ENCODE measurements at regions not wholly inside any gene's neighbourhood (a gene's known extent, or its start where the extent isn't known, plus 50 kb on each side); places are given as distances from the start of the nearest gene placed in this dataset.

DNA sequence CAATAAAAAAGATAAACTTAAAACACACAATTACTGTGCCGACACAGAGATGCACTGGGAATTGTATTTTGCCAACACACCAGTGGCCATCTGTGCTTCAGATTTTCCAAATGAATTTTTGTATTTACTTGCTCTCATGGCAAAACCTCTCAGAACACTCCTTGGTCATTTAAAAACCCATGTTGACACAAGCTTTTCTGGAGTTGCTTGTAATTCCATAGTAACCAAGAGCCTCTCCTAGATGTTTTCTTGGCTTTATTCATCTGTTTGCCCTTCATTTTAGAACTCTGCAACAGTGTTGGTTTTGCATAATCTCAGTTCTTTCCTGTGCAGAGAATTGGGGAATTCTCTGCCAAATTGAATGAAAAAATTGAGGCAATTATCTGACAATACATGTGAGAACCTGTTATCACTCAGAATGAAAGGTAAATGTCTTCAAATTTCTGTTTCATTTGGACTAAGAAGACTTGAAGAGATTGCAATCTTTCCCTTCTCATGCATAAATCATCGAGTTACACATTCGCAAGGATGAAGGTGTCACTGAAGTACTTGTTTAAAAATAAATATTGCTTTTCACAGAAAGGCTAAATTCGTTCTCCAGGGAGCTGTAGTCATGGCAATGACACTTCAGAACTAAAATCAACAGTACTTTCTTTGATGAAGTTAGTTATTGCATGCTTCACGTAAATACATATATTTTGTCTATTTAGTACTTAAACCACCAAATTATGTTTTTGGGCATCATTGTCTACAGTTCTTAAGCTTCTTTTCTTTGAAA is 301.8 kb upstream of the CTSO start:
- FAIRE-seq (no peak), DNase-seq (ENCODE audit: insufficient read length, low spot score) (no peak)

DNA sequence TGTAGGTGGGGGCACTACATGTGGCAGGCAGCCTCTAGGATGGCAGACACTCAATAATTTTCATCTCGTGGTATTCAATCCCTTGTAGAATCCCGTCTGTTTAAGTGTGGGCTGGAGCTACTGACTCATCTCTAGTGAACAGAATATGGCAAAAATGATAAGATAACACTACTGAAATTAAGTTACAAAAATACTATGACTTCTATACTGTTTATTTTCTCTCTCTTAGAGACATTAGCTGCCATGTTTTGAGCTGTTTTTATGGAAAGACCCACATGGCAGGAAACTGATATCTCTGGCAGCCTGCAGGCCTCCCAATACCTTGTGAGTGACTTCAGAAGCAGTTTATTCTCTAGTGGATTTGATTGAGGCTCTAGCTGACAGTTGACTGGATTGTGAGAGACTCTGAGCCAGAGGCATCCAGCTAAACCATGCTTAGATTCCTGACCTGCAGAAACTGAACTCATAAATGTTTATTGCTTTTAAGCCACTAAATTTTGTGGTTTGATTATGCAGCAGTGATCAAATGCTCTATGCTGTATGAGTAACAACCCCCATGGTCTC is 298.8 kb upstream of the CTSO start:
- no peak for FAIRE-seq
- no peak for DNase-seq (ENCODE audit: insufficient read length, low spot score)

DNA sequence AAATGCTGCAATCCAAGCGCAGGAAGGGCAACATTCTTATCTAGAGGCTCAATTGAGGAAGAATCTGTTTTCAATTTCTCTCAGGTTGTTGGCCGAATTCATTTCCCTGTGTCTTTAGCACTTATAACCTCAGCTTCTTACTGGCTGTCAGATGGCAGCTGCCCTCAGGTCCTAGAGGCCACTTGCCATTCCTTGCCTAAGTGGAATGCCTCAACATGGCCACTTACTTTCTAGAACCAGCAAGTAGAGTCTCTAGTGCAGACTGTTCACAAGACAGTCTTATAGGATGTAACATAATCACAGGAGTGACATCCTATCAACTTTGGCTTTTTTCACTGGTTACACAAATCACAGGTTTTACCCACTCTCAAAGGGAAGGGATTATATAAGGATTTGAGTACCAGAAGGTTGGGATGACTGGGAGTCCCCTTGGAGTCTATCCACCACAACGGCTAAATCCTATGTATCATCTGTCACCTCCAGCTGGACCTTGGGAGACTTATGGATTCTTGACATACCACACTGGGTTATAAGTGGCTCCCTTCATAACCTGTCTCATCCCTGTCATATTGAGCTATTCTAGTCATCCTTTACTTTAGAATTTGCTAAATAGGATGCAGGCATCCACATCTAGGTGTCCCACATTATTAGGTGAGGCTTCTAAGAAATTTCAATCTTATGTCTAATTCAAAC is 297.9 kb upstream of the CTSO start:
- DNase-seq (ENCODE audit: insufficient read length, low spot score): no peak
- no peak for FAIRE-seq

DNA sequence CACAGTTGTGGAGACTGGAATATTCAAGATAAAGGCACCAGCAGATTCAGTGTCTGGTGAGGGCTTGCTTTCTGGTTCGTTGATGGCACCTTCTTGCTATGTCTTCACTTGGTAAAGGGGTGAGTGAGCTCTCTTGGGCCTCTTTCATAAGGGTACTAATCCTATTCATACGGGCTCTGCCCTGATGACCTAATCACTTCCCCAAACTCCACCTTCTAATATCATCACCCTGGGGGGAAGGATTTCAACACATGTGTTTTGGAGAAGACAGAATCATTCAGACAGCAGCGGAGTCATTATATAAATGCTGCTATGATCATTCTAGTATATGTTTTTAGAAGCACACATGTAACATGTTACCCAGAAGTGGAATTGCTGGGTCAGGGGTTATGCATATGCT is 295.3 kb upstream of the CTSO start:
- FAIRE-seq: no peak

DNA sequence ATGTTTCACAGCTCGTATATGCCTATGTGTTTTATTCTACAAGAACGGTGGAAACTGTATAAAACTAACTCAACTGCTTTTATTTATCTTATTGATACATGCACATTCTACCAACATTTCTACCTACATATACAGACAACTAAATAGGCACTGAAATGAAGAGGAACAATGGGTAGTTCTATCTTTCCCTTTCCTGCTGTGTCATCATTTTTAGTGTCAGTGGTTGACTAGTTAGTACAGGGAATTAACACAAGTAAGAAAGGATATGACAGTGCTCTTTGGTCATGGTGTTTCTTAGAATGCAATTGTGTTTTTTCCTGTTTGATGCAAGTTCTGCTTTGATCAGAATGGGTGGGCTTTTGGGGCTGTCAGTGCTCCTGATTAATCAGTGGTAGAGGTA is 293.8 kb upstream of the CTSO start:
- FAIRE-seq (no peak), DNase-seq (ENCODE audit: insufficient read length, low spot score) (no peak)

More for the DNA sequence above, 295.3 kb upstream of the CTSO start:
- no peak for DNase-seq (ENCODE audit: insufficient read length, low spot score)

DNA sequence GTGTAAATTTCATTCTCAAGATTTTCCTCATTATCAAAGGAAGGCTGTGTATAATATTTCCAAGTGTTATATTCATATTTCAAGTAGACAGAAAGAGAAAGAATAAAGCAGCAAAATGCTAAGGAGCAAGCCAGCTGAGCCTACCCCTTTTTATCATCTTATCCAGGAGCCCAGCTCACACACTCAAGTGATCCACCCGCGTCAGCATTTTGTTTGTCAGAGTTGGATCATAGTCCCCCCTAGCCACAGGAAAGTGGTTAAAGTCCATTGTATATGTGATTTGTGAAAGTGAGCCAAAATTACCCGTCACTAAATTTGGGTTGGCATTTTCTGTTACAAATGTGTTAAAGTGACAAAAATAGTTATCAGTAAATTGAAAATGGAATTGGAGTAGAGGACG is 289.3 kb upstream of the CTSO start:
- no peak for FAIRE-seq
- DNase-seq (ENCODE audit: insufficient read length, low spot score): no peak

DNA sequence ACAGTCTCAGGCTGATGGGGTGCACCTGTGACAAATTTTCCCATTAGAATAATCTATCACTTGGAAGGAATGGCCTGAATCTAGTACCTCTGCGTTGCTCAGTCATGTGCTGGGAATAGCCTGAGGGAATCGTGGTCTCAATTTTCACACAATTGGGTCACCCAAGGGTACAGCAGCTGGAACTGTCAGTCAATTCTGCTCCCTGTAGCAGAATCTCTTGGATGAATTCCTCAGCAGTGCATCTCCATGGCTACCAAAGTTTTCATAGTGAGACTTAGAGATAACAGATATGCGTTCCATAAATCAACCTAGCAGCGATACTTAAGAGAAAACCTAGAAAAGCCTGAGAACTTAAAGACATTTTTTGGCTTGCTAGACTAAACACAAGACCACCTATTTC is 288.7 kb upstream of the CTSO start:
- peak; percentile 18 for DNase-seq (ENCODE audit: insufficient read length, low spot score)
- FAIRE-seq: peak; percentile 16

DNA sequence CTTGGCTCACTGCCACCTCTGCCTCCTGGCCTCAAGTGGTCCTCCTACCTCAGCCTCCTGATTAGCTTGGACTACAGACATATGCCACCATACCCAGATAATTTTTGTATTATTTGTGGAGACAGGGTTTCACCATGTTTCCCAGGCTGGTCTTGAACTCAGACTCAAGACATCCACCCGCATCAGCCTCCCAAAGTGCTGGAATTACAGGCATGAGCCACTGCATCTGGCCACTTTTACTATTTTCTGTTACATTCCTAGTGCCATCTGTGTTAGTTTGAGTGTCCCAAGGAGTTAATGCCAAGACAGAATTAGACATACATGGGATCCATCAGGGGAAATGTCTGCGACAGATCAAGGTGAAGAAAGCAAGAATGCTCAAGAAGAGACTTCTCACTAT is 288.2 kb upstream of the CTSO start:
- DNase-seq (ENCODE audit: insufficient read length, low spot score): no peak
- FAIRE-seq: no peak

DNA sequence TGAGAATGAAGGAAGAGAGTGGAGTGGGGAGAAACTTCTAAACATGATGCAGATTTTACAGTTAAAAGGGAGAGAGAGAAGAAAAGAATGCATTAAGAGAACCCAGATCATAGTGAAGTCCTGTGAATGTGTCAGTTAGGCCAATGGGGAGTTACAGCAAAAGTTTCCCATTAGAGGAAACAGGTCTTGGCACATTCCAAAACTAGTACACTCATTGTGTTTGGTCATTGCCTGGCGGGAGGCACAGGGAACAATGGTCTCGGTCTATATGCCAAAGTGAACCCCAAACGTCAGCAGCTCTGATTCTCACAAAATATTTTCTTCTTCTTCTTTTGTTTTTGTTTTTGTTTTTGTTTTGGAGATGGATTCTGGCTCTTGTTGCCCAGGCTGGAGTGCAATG is 284.5 kb upstream of the CTSO start:
- no peak for FAIRE-seq

DNA sequence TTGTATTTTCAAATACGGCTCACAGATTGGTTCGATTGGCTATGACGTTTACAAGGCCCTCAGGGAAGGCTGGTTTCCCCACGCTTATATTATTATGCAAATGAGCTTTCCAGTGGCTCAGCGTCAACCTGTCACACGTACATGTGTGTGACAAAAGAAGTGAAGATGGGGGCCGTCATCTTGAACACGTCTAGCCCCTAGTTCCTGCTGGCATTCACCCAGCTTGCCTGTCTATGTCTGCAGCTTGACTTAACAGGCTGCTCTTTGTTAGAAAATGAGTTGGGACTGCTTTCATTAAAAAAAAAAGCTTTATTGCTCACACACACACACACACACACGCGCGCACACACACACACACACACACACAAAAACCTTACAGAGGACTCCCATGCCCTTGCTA is 283.6 kb upstream of the CTSO start:
- no peak for DNase-seq (ENCODE audit: insufficient read length, low spot score)
- FAIRE-seq: no peak

More for the DNA sequence above, 284.5 kb upstream of the CTSO start:
- DNase-seq (ENCODE audit: insufficient read length, low spot score): no peak

DNA sequence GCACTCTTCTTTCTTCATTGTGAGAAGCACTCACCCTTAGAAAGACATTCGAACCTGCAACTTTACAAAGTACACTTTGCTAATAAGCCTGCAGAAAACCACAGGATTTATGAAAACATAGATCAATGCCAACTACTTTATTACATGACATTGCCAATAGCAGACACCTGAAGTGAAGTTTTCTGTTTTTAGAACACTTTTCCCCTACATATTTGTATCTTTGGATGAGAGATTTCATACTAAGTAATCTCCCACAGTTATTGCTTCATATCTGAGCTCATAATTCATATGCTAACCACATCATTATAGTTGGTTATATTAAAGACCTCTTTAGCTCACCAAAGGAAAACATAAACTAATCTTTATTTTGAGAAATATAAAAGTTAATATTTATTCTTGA is 276.5 kb upstream of the CTSO start:
- DNase-seq (ENCODE audit: insufficient read length, low spot score) (no peak), FAIRE-seq (no peak)

DNA sequence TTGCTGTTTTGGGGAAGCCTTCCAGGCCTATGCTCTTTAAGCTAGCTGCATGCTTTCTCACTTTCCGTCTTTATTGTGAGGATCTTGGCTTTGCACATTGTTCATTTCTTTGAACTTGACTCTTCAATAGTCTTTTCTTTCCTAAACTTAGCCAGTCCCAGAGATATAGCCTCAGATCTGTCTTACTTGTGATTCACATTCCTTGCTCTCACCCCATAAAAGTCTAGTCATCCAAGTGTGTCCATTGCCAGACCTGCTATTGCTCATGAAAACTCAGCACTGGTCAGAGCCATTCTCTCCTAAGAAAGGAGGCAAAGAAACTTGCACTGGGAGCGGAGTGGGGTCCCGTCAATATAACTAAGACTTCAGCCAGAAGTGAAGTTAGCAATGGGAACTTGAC is 275.0 kb upstream of the CTSO start:
- FAIRE-seq (no peak), DNase-seq (ENCODE audit: insufficient read length, low spot score) (no peak)

DNA sequence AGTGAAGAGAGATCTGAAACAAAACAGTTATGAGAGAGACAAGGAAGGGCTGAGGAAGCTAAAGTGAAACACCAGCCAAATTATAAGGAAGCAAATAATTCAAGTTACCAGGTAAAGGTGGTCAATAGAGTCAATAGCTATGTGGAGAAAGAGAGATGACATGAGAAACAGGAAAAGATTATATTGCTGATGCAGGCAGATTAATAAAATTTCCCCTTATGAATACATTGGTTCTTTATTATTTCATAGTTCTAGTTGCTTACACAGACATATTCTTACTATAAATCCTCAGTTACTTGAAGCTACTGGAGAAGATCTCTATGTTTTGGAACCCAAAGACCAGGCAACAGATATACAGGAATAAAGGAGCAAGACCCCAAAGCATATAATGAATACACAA is 273.7 kb upstream of the CTSO start:
- DNase-seq (ENCODE audit: insufficient read length, low spot score) (no peak), FAIRE-seq (no peak)

DNA sequence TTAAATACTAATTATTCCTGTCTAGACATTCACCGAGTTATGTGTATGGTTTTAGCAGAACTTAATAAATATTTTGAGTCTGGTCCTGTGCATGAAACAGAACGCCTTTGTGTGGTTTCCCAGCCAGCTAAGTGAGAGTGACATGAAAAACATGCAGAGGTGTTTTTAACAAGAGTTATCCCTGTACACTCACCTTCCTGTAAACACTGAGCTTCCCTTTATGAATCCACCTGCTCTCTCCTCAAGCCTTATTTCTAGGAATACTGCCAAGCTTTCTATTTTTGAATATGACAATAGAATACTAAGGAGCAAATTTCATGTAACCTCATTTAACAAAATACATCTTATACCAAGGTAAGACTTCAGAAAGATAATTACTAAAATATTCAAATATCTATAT is 270.3 kb upstream of the CTSO start:
- no peak for FAIRE-seq
- DNase-seq (ENCODE audit: insufficient read length, low spot score): no peak

DNA sequence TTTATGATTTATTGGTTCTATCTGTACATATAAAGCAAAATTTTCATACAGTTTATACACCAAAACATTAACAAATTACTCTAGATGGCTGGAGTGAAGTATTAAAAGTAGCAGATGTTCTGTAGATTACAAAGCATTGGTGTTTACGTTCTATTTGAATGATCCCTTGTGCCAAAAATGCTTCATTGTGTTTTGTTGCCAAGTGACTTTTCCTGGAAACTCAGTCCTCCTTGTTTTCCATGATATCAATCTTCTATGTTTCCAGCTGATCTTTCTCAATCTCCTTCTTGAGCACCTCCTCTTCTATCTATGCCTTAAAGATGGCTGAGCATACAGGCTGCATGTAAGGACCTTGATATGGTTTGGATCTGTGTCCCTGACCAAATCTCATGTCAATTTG is 263.6 kb upstream of the CTSO start:
- no peak for FAIRE-seq
- no peak for DNase-seq (ENCODE audit: insufficient read length, low spot score)

DNA sequence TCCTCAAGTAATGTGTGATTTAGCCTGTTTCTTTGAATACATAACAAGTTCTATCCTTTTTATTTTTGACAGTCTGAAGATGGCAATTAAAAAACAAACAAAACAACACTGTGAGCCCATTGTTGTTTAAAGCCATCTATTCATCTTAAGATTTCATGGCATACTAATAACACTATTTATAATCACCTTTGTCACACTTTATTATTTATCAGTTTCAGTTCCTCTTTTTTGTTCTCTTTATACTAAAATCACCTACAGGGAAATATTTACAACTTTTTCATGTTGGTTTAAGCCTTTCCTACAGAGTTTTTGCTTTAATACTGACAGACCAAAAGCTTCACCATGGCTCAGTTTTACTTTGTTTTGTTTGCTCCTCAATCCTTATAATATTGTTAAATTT is 247.4 kb upstream of the CTSO start:
- DNase-seq (ENCODE audit: insufficient read length, low spot score) (no peak), FAIRE-seq (no peak)

DNA sequence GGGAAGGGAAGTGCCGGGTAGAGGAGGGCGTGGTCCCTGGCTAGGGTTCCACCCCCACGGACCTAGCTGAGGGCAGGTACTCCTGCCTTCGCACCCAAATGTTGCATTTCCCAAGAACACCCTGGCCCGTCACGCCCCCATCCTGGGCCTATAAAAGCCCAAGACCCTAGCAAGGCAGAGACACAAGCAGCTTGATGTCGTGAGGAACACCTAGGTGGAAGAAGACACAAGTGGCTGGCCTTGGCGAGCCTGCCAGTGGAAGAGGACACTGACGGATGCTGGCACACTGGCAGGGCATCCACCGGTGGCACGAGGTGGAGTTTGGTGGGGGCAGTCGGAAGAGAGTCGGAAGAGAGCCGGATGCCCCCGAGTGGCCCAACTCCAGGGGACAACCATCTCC is 244.8 kb upstream of the CTSO start:
- no peak for DNase-seq (ENCODE audit: insufficient read length, low spot score)
- no peak for FAIRE-seq

DNA sequence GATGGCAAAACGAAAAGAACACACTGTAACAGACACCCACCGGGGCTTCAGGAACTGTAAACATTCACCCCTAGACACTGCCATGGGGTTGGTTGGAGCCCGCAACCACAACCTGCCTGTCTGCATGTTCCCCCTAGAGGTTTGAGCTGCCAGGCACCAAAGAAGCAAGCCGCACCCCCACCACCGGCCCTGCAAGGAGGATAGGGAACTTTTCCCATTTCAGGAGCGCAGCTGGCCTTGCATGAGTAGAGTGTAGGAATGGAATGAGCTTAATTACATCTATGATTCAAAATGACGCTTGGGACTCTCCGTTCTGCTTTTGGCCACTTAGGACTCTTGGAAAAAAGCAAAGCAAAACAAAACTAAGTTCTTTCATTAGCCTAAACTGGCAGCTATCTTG is 243.6 kb upstream of the CTSO start:
- DNase-seq (ENCODE audit: insufficient read length, low spot score) (no peak), FAIRE-seq (no peak)

DNA sequence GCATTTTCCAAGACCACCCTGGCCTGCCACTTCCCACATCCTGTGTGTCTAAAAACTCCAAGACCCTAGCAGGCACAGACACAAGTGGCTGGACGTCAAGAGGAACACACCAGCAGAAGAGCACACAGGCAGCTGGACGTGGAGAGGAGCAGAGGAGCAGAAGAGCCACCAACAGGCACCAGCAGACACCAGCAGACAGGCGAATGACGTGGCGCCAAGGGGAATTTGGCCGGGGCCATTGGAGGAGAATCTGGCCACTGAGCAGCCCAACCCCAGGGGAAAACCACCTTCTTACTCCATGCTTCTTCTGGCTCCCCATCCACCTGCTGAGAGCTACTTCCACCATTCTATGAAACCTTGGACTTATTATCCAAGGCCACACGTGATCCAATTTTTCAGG is 243.1 kb upstream of the CTSO start:
- FAIRE-seq (no peak), DNase-seq (ENCODE audit: insufficient read length, low spot score) (no peak)

DNA sequence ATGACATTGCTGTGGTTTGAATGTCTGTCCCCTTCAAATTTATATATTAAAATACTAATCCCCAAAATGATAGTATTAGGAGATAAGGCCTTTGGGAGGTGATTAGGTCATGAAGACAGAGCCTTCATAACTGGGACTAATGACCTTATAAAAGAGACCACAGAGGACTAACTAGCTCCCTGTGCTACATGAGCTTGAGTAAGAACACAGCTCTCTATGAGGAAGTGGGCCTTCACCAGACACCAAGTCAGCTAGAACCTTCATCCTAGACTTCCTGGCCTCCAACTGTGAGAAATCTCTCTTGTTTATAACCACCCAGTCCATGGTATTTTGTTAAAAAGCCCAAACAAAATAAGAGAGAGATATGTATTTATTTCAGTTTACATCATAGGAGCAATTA is 242.2 kb upstream of the CTSO start:
- DNase-seq (ENCODE audit: insufficient read length, low spot score) (no peak), FAIRE-seq (no peak)

DNA sequence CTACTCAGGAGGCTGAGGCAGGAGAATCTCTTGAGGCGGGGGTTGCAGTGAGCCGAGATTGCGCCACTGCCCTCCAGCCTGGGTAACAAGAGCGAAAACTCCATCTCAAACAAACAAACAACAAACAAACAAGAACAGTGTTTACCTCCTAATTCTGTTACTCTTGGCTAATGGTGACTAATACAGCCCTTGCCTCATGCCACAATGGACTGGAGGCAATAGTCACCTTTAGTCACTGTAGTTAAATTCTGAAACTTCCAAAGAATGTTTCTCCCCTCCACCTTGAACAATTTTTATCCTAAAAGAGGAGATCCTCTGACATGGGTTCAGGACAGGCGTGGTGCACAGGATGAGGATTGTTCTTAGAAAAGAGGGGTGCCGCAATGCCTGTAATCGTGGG is 241.2 kb upstream of the CTSO start:
- DNase-seq (ENCODE audit: insufficient read length, low spot score): no peak
- no peak for FAIRE-seq

DNA sequence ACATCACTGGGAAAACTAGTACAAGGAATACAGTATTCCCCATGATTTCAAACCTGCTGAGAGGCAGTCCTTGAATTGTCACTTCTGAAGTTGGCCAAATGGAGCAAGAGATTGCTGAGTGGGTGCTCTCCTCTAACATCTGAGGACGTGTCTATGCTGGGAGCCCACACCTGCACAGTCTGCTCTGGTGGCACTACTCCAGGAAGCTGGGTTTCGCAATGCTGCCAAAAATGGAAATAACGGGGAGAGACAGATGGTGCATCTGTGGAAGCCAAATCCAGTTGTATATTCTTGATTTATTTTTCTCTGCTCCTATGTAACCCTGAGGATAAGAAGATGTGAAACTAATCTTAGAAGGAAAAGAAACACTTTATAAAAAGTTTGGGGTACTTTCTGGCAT is 240.1 kb upstream of the CTSO start:
- DNase-seq (ENCODE audit: insufficient read length, low spot score) (peak; percentile 12), FAIRE-seq (no peak)

All from HTR-8/SVneo (cell line).